ENCODE measurements at regions not wholly inside any gene's neighbourhood (a gene's known extent, or its start where the extent isn't known, plus 50 kb on each side); places are given as distances from the start of the nearest gene placed in this dataset.

- TF ChIP-seq TOX (CRISPR knock-in tag; IDR thresholded peaks at IDR 0.05; ENCODE audit: borderline replicate concordance) = 0 out of 2 replicates have a peak, but pooled peaks have one; percentile 50
- no peak for TF ChIP-seq CREB5 (CRISPR knock-in tag; IDR thresholded peaks at IDR 0.05; ENCODE audit: low read depth)
- no peak; the same call in 2 of the 3 replicates for ATAC-seq
Measured at GRCh38 chr6:105593056-105593690, 190.3 kb upstream of the PREP start.

GRCh38 chr6:105592329-105592728, 189.4 kb upstream of the PREP start:
- TF ChIP-seq OSR1 (CRISPR knock-in tag; IDR thresholded peaks at IDR 0.05) = no peak
- TF ChIP-seq TOX (CRISPR knock-in tag; IDR thresholded peaks at IDR 0.05; ENCODE audit: borderline replicate concordance) = 0 out of 2 replicates have a peak, but pooled peaks have one; percentile 34
- no peak for TF ChIP-seq ZNF70 (CRISPR knock-in tag; IDR thresholded peaks at IDR 0.05)
- 0 out of 2 replicates have a peak, but pooled peaks have one; percentile 57 for TF ChIP-seq CSDC2 (CRISPR knock-in tag; IDR thresholded peaks at IDR 0.05)
- no peak for TF ChIP-seq SNAI2 (CRISPR knock-in tag; IDR thresholded peaks at IDR 0.05)
- TF ChIP-seq PATZ1 (CRISPR knock-in tag; IDR thresholded peaks at IDR 0.05; ENCODE audit: borderline replicate concordance) = 0 out of 2 replicates have a peak, but pooled peaks have one; percentile 17
- 0 out of 2 replicates have a peak, but pooled peaks have one; percentile 13 for TF ChIP-seq ZC3H10 (CRISPR knock-in tag; IDR thresholded peaks at IDR 0.05)
- TF ChIP-seq ISL1 (CRISPR knock-in tag; IDR thresholded peaks at IDR 0.05) = peak; percentile 13; the same call in 1 of the 2 replicates
- ATAC-seq = peak; percentile 59

GRCh38 chr6:105591053-105591452, 188.2 kb upstream of the PREP start:
- no peak for ATAC-seq
- TF ChIP-seq CREB5 (CRISPR knock-in tag; IDR thresholded peaks at IDR 0.05; ENCODE audit: low read depth) (no peak), ZNF8 (CRISPR knock-in tag; IDR thresholded peaks at IDR 0.05) (no peak), CSDC2 (CRISPR knock-in tag; IDR thresholded peaks at IDR 0.05) (no peak), CSRNP3 (CRISPR knock-in tag; IDR thresholded peaks at IDR 0.05) (no peak), TSHZ2 (CRISPR knock-in tag; IDR thresholded peaks at IDR 0.05) (no peak), SNAI2 (CRISPR knock-in tag; IDR thresholded peaks at IDR 0.05) (no peak), OSR1 (CRISPR knock-in tag; IDR thresholded peaks at IDR 0.05) (no peak), ZC3H10 (CRISPR knock-in tag; IDR thresholded peaks at IDR 0.05) (no peak)

GRCh38 chr6:105588123-105588710, 185.3 kb upstream of the PREP start:
- TF ChIP-seq ESRRG (CRISPR knock-in tag; IDR thresholded peaks at IDR 0.05) (no peak), POU6F1 (CRISPR knock-in tag; IDR thresholded peaks at IDR 0.05; ENCODE audit: borderline replicate concordance, low read depth) (no peak), TCF4 (CRISPR knock-in tag; IDR thresholded peaks at IDR 0.05; ENCODE audit: borderline replicate concordance) (no peak), PPARA (CRISPR knock-in tag; IDR thresholded peaks at IDR 0.05; ENCODE audit: borderline replicate concordance) (no peak), TOX (CRISPR knock-in tag; IDR thresholded peaks at IDR 0.05; ENCODE audit: borderline replicate concordance) (no peak), ZC3H10 (CRISPR knock-in tag; IDR thresholded peaks at IDR 0.05) (no peak), ZNF565 (CRISPR knock-in tag; conservative IDR thresholded peaks at IDR 0.05; ENCODE audit: low read depth) (no peak), RARB (CRISPR knock-in tag; IDR thresholded peaks at IDR 0.05) (no peak), GLIS3 (CRISPR knock-in tag; IDR thresholded peaks at IDR 0.05) (no peak)

More at GRCh38 chr6:105588123-105588710, 185.3 kb upstream of the PREP start:
- ATAC-seq = no peak

Data from SK-N-SH treated with all-trans-retinoic acid at 6 μM for 48 hours (cell line).